Keratinocyte (primary cell): ENCODE measurements at regions not wholly inside any gene's neighbourhood (a gene's known extent, or its start where the extent isn't known, plus 50 kb on each side); places are given as distances from the start of the nearest gene placed in this dataset.
A peak's percentile ranks its signal among the peaks of the same experiment; 100 is the strongest.

ENCODE experiments used
- DNase-seq: peaks from one replicate; pipeline ENCODE4 v3.0.0-alpha.2; 2011; ENCODE audit warnings: low read depth, missing footprints, low spot score
- FAIRE-seq: peaks from 2 replicates; lab custom pipeline; 2011; peaks lifted over from hg19 to GRCh38; lab: Jason Lieb, UNC
- H2AFZ ChIP-seq: 2 replicates; pipeline ENCODE4 v1.6.0; 2012; ENCODE audit warnings: low read length, control low read depth, inconsistent platforms; ENCODE audit not compliant: control insufficient read depth
- H3K27ac ChIP-seq: 2 replicates; pipeline ENCODE4 v1.5.1; 2011; ENCODE audit warnings: low read length; ENCODE audit not compliant: control insufficient read depth, insufficient read depth
- H3K27me3 ChIP-seq: 3 replicates; pipeline ENCODE4 v1.6.0; 2011; ENCODE audit warnings: low read length; ENCODE audit not compliant: control insufficient read depth, insufficient read depth; ENCODE audit errors: extremely low read depth
- H3K36me3 ChIP-seq, 2 experiments: 2 replicates in 1 of 2; 3 replicates in 1 of 2; pipeline ENCODE4 v1.5.1; 2011; ENCODE audit warnings: low read length in 2 of 2, mild to moderate bottlenecking in 1 of 2; ENCODE audit not compliant: control insufficient read depth in 2 of 2, insufficient read depth in 2 of 2; ENCODE audit errors: extremely low read depth in 1 of 2
- H3K4me1 ChIP-seq: 3 replicates; pipeline ENCODE4 v1.5.1; 2011; ENCODE audit warnings: low read length; ENCODE audit not compliant: control insufficient read depth, insufficient read depth; ENCODE audit errors: extremely low read depth
- H3K4me2 ChIP-seq: 3 replicates; pipeline ENCODE4 v1.6.0; 2011; ENCODE audit warnings: low read depth, low read length; ENCODE audit not compliant: control insufficient read depth, insufficient read depth; ENCODE audit errors: extremely low read depth
- H3K4me3 ChIP-seq, 3 experiments: fragments of 200-600 bp in 1 of 3; sonication (generic) in 1 of 3; 2 replicates in 2 of 3; 3 replicates in 1 of 3; pipeline ENCODE4 v1.5.1; 2011 to 2016; ENCODE audit warnings: low read length in 3 of 3, mild to moderate bottlenecking in 3 of 3, control low read depth in 2 of 3, inconsistent platforms in 1 of 3, low read depth in 1 of 3, mixed read lengths in 1 of 3, mixed run types in 1 of 3, moderate library complexity in 1 of 3; ENCODE audit not compliant: control insufficient read depth in 2 of 3, insufficient read depth in 2 of 3; ENCODE audit errors: extremely low read depth in 1 of 3
- H3K79me2 ChIP-seq: 2 replicates; pipeline ENCODE4 v1.6.0; 2012; ENCODE audit warnings: low read length; ENCODE audit not compliant: control insufficient read depth, insufficient read depth
- H3K9ac ChIP-seq: 3 replicates; pipeline ENCODE4 v1.6.0; 2011; ENCODE audit warnings: low read length; ENCODE audit not compliant: control insufficient read depth, insufficient read depth; ENCODE audit errors: extremely low read depth
- H3K9me1 ChIP-seq: 3 replicates; pipeline ENCODE4 v1.6.0; 2011; ENCODE audit warnings: low read length; ENCODE audit not compliant: control insufficient read depth, insufficient read depth; ENCODE audit errors: extremely low read depth
- H3K9me3 ChIP-seq: 2 replicates; pipeline ENCODE4 v1.5.1; 2012; ENCODE audit warnings: low read depth, low read length; ENCODE audit not compliant: control insufficient read depth
- H4K20me1 ChIP-seq: 3 replicates; pipeline ENCODE4 v1.6.0; 2011; ENCODE audit warnings: low read length; ENCODE audit not compliant: control insufficient read depth, insufficient read depth; ENCODE audit errors: extremely low read depth
- CTCF ChIP-seq, 3 experiments: IDR thresholded peaks in 1 of 3; conservative IDR thresholded peaks in 1 of 3; optimal IDR thresholded peaks in 1 of 3; 2 replicates in 2 of 3; 3 replicates in 1 of 3; pipeline versions ENCODE3 to v1.5.1; 2011; ENCODE audit warnings: low read length in 3 of 3, mild to moderate bottlenecking in 3 of 3, moderate library complexity in 2 of 3, control low read depth in 1 of 3, inconsistent platforms in 1 of 3; ENCODE audit not compliant: insufficient read depth in 2 of 3; ENCODE audit errors: extremely low read depth in 1 of 3
- EZH2 ChIP-seq: IDR thresholded peaks from one replicate; pipeline ENCODE4 v1.6.1; 2012; ENCODE audit warnings: inconsistent platforms, mild to moderate bottlenecking, low read length, moderate library complexity
- dilution Hi-C: fragments of 300-500 bp; cut with MboI; formaldehyde crosslinking; loops from one replicate; pipeline ENCODE4 v1.7.0; 2020; ENCODE audit warnings: low sequenced_read_pairs; ENCODE audit not compliant: extremely low pct_ligation_motif_present

- dilution Hi-C loops: no loop called here
Observed at GRCh38 chr1:193457676-193458075, 271.3 kb upstream of the B3GALT2 start.

GRCh38 chr1:193456811-193457280, 270.4 kb upstream of the B3GALT2 start:
- dilution Hi-C loops: no loop called here
- H3K4me3 ChIP-seq: no peak overlapping the region
- H3K9me3 ChIP-seq: no peaks in the 10 kb centered on the region
- no peaks in the 10 kb centered on the region for H3K4me1 ChIP-seq
- FAIRE-seq (no peak), DNase-seq (no peak)
- TF ChIP-seq EZH2: no peak
- no peak for TF ChIP-seq CTCF (optimal IDR thresholded peaks at IDR 0.05 in 1 of 3, IDR thresholded peaks at IDR 0.05 in 1 of 3, conservative IDR thresholded peaks at IDR 0.05 in 1 of 3; ENCODE audit: extremely low read depth in 1 of 3, insufficient read depth in 2 of 3, low read length in 3 of 3)
- H3K27ac ChIP-seq: no peak overlapping the region
- no peaks in the 10 kb centered on the region for H4K20me1 ChIP-seq
- no peaks in the 10 kb centered on the region for H3K9me1 ChIP-seq
- H2AFZ ChIP-seq: no peak overlapping the region
- H3K36me3 ChIP-seq: no peaks in the 10 kb centered on the region
- no peak overlapping the region for H3K9ac ChIP-seq
- H3K79me2 ChIP-seq: no peaks in the 10 kb centered on the region
- no peak overlapping the region for H3K4me2 ChIP-seq
- H3K27me3 ChIP-seq: no peaks in the 10 kb centered on the region

More at GRCh38 chr1:193457676-193458075, 271.3 kb upstream of the B3GALT2 start:
- Histone ChIP-seq H3K27me3 (no peaks in the 10 kb centered on the region), H3K9me3 (no peaks in the 10 kb centered on the region), H3K4me1 (no peaks in the 10 kb centered on the region), H3K9me1 (no peaks in the 10 kb centered on the region), H3K36me3 (no peaks in the 10 kb centered on the region), H4K20me1 (no peaks in the 10 kb centered on the region), H3K79me2 (no peaks in the 10 kb centered on the region), H2AFZ (no peak overlapping the region), H3K4me3 (no peak overlapping the region), H3K9ac (no peak overlapping the region), H3K27ac (no peak overlapping the region), H3K4me2 (peak overlapping the region; percentile 6)
- TF ChIP-seq CTCF (optimal IDR thresholded peaks at IDR 0.05 in 1 of 3, IDR thresholded peaks at IDR 0.05 in 1 of 3, conservative IDR thresholded peaks at IDR 0.05 in 1 of 3; ENCODE audit: extremely low read depth in 1 of 3, insufficient read depth in 2 of 3, low read length in 3 of 3) (no peak), EZH2 (no peak)
- FAIRE-seq: peak; percentile 20
- no peak for DNase-seq
